ENCODE measurements at regions not wholly inside any gene's neighbourhood (a gene's known extent, or its start where the extent isn't known, plus 50 kb on each side); places are given as distances from the start of the nearest gene placed in this dataset.

DNA sequence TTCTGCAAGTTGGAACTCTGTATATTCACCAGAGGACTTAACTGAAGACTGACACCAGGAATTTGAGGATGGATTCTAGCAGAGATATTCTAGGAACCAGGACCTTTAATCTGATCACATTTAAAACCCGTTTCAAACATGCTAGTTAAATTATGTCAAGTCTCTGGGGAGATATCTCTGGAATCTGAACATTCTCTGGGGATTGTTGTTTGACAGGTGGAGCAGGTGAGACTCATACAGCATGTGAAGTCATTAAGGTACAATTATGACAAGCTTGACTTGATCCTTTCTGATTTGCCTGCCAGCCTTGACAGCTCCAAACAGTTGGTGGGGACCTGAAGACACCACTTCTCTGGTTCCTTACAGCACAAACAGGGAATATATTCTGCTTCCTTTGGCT, 100.3 kb downstream of the FAT3 start:
- intact Hi-C loops (cut with DNase I), result no loop called here
- TF ChIP-seq EP300 (IDR thresholded peaks at IDR 0.05) (no peak), POLR2A (IDR thresholded peaks at IDR 0.05) (no peak), CTCF (IDR thresholded peaks at IDR 0.05) (no peak)
- Histone ChIP-seq H3K36me3 (no peaks in the 10 kb centered on the region), H3K27ac (no peak overlapping the region), H3K27me3 (no peaks in the 10 kb centered on the region), H3K4me3 (no peak overlapping the region), H3K4me1 (ENCODE audit: insufficient read depth) (no peaks in the 10 kb centered on the region), H3K9me3 (no peaks in the 10 kb centered on the region)
- WGBS, 3 donors, result 77 to 89% (median 83%) methylated on average over 1 of the region's 1 CpG
- no peak for DNase-seq

DNA sequence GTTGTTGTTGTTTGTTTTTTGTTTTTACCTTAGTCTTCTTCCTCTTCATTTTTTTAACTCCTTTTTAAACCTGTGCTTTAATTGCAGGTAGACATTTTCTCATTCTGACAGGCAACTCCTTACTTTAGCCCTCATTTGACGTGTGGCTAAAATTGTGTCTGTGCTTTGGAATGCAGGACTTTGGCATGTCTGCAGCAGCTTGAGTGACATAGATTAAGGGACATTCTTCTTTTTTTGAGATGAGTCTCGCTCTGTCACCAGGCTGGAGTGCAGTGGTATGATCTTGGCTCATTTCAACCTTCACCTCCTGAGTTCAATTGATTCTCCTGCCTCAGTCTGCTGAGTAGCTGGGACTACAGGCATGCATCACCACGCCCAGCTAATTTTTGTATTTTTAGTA, 100.8 kb downstream of the FAT3 start:
- no peak overlapping the region for H3K4me3 ChIP-seq
- H3K27me3 ChIP-seq, result no peaks in the 10 kb centered on the region
- H3K4me1 ChIP-seq (ENCODE audit: insufficient read depth), result no peaks in the 10 kb centered on the region
- intact Hi-C loops (cut with DNase I), result no loop called here
- H3K9me3 ChIP-seq, result no peaks in the 10 kb centered on the region
- TF ChIP-seq CTCF (IDR thresholded peaks at IDR 0.05), result no peak
- TF ChIP-seq EP300 (IDR thresholded peaks at IDR 0.05), result no peak
- no peak for TF ChIP-seq POLR2A (IDR thresholded peaks at IDR 0.05)
- no peak for DNase-seq
- 85 to 93% (median 91%) methylated on average over 3 of the region's 3 CpGs for WGBS, 3 donors
- no peak overlapping the region for H3K27ac ChIP-seq
- H3K36me3 ChIP-seq, result no peaks in the 10 kb centered on the region

- H3K4me1 ChIP-seq (ENCODE audit: insufficient read depth), result no peaks in the 10 kb centered on the region
- no peaks in the 10 kb centered on the region for H3K27me3 ChIP-seq
- intact Hi-C loops (cut with DNase I), result no loop called here
- TF ChIP-seq CTCF (IDR thresholded peaks at IDR 0.05) (no peak), POLR2A (IDR thresholded peaks at IDR 0.05) (no peak), EP300 (IDR thresholded peaks at IDR 0.05) (no peak)
- no peak for DNase-seq
- WGBS, 3 donors, result 59 to 71% (median 70%) methylated on average over 2 of the region's 2 CpGs
- no peak overlapping the region for H3K27ac ChIP-seq
- H3K4me3 ChIP-seq, result no peak overlapping the region
- no peaks in the 10 kb centered on the region for H3K36me3 ChIP-seq
- no peaks in the 10 kb centered on the region for H3K9me3 ChIP-seq
Measured at GRCh38 chr11:92329137-92329536, 104.5 kb downstream of the FAT3 start.

GRCh38 chr11:92329646-92330045, 105.0 kb downstream of the FAT3 start:
- Histone ChIP-seq H3K4me1 (ENCODE audit: insufficient read depth) (no peaks in the 10 kb centered on the region), H3K4me3 (no peak overlapping the region), H3K27me3 (no peaks in the 10 kb centered on the region), H3K9me3 (no peaks in the 10 kb centered on the region), H3K27ac (no peak overlapping the region), H3K36me3 (no peaks in the 10 kb centered on the region)
- WGBS, 3 donors, result 7 to 10% (median 7%) methylated on average over 2 of the region's 2 CpGs
- TF ChIP-seq EP300 (IDR thresholded peaks at IDR 0.05) (no peak), CTCF (IDR thresholded peaks at IDR 0.05) (no peak), POLR2A (IDR thresholded peaks at IDR 0.05) (no peak)
- no peak for DNase-seq
- intact Hi-C loops (cut with DNase I), result no loop called here

DNA sequence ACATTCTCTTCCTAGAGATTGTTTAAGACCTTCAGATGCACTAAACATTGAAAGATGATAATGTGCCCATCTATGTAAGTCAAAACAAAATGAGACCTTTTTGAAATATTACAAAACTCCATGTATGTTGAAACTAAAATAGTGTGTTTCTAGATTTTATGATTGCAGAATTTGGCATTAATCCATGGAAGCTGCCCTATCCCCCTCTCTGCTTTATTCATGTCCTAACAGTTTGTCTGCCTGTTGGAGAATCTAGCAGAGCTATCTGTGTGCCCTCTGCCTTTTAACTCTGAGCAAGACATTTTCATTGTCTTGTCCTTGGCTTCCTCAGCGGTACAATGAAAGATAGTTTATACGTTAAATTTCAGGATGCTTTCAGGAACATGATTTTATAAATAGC, 105.5 kb downstream of the FAT3 start:
- TF ChIP-seq POLR2A (IDR thresholded peaks at IDR 0.05), result no peak
- TF ChIP-seq EP300 (IDR thresholded peaks at IDR 0.05), result no peak
- TF ChIP-seq CTCF (IDR thresholded peaks at IDR 0.05), result no peak
- Histone ChIP-seq H3K9me3 (no peaks in the 10 kb centered on the region), H3K36me3 (no peaks in the 10 kb centered on the region), H3K27ac (no peak overlapping the region), H3K4me1 (ENCODE audit: insufficient read depth) (no peaks in the 10 kb centered on the region), H3K4me3 (no peak overlapping the region), H3K27me3 (no peaks in the 10 kb centered on the region)
- intact Hi-C loops (cut with DNase I), result no loop called here
- WGBS, 3 donors, result 7 to 18% (median 16%) methylated on average over 2 of the region's 2 CpGs
- no peak for DNase-seq
